ENCODE measurements at regions not wholly inside any gene's neighbourhood (a gene's known extent, or its start where the extent isn't known, plus 50 kb on each side); places are given as distances from the start of the nearest gene placed in this dataset.

DNA sequence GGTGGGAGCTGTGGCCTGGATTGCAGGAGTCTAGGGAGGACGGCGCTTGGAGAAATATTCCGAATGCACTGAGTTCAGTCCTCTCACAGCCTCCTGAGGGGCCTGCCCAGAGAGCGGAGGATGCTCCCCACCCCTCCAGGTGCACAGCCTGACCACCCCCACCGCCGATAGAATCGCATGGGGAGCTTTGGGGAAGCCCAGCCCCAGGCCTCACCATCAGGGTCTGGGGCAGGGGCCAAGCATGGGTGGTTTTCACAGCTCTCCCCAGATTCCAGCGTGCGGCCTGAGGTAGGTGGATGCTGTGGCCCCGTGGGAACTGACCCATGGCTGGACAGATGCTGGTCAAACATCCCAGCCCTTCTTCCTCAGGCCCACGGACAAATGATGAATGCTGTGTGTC, 79.9 kb upstream of the OLFM1 start:
- TF ChIP-seq POLR2A (IDR thresholded peaks at IDR 0.05) = no peak
- TF ChIP-seq, protein P1, sequence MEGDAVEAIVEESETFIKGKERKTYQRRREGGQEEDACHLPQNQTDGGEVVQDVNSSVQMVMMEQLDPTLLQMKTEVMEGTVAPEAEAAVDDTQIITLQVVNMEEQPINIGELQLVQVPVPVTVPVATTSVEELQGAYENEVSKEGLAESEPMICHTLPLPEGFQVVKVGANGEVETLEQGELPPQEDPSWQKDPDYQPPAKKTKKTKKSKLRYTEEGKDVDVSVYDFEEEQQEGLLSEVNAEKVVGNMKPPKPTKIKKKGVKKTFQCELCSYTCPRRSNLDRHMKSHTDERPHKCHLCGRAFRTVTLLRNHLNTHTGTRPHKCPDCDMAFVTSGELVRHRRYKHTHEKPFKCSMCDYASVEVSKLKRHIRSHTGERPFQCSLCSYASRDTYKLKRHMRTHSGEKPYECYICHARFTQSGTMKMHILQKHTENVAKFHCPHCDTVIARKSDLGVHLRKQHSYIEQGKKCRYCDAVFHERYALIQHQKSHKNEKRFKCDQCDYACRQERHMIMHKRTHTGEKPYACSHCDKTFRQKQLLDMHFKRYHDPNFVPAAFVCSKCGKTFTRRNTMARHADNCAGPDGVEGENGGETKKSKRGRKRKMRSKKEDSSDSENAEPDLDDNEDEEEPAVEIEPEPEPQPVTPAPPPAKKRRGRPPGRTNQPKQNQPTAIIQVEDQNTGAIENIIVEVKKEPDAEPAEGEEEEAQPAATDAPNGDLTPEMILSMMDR (IDR thresholded peaks at IDR 0.05) = no peak
